NCI-H2227 (cell line): ENCODE measurements at regions not wholly inside any gene's neighbourhood (a gene's known extent, or its start where the extent isn't known, plus 50 kb on each side); places are given as distances from the start of the nearest gene placed in this dataset.
"Not testable (repeated sequence)": the region's sequence is repeated elsewhere in the genome, so short reads cannot be mapped to it uniquely, and the experiment has no call there.

Experiments
- DNase-seq: peaks from one replicate; lab custom pipeline; 2025; ENCODE audit not compliant: unreplicated experiment; lab: John Stamatoyannopoulos, UW

GRCh38 chr3:87435926-87436620 is 159.7 kb upstream of the POU1F1 start:
- no peak for DNase-seq

GRCh38 chr3:87433445-87433844 is 157.1 kb upstream of the POU1F1 start:
- DNase-seq: not testable (repeated sequence)

GRCh38 chr3:87426918-87427317 is 150.5 kb upstream of the POU1F1 start:
- no peak for DNase-seq

GRCh38 chr3:87425056-87425455 is 148.7 kb upstream of the POU1F1 start:
- no peak for DNase-seq

- no peak for DNase-seq
Measured at GRCh38 chr3:87423336-87423735, 147.0 kb upstream of the POU1F1 start.

GRCh38 chr3:87422333-87422732 is 145.9 kb upstream of the POU1F1 start:
- no peak for DNase-seq

GRCh38 chr3:87420171-87420570 is 143.8 kb upstream of the POU1F1 start:
- no peak for DNase-seq

GRCh38 chr3:87414271-87414670 is 137.9 kb upstream of the POU1F1 start:
- no peak for DNase-seq

GRCh38 chr3:87413814-87414213 is 137.4 kb upstream of the POU1F1 start:
- no peak for DNase-seq

- DNase-seq: no peak
Measured at GRCh38 chr3:87410110-87410509, 133.7 kb upstream of the POU1F1 start.

- no peak for DNase-seq
Measured at GRCh38 chr3:87398168-87398801, 121.9 kb upstream of the POU1F1 start.

GRCh38 chr3:87397211-87397610 is 120.8 kb upstream of the POU1F1 start:
- no peak for DNase-seq

- DNase-seq: no peak
Measured at GRCh38 chr3:87390821-87391220, 114.4 kb upstream of the POU1F1 start.

GRCh38 chr3:87390353-87390752 is 114.0 kb upstream of the POU1F1 start:
- no peak for DNase-seq

GRCh38 chr3:87375231-87375682 is 98.9 kb upstream of the POU1F1 start:
- DNase-seq: no peak

GRCh38 chr3:87370007-87370406 is 93.6 kb upstream of the POU1F1 start:
- DNase-seq: peak; percentile 2

- no peak for DNase-seq
Measured at GRCh38 chr3:87367736-87368135, 91.4 kb upstream of the POU1F1 start.

GRCh38 chr3:87363721-87364120 is 87.3 kb upstream of the POU1F1 start:
- DNase-seq: no peak

- no peak for DNase-seq
Measured at GRCh38 chr3:87361956-87362355, 85.6 kb upstream of the POU1F1 start.

GRCh38 chr3:87361271-87361670 is 84.9 kb upstream of the POU1F1 start:
- DNase-seq: no peak

- DNase-seq: no peak
Measured at GRCh38 chr3:87359826-87360225, 83.4 kb upstream of the POU1F1 start.

GRCh38 chr3:87359025-87359424 is 82.6 kb upstream of the POU1F1 start:
- no peak for DNase-seq

GRCh38 chr3:87358066-87358465 is 81.7 kb upstream of the POU1F1 start:
- no peak for DNase-seq
